HCT116 (cell line): ENCODE measurements at regions not wholly inside any gene's neighbourhood (a gene's known extent, or its start where the extent isn't known, plus 50 kb on each side); places are given as distances from the start of the nearest gene placed in this dataset.
"Not testable (repeated sequence)": the region's sequence is repeated elsewhere in the genome, so short reads cannot be mapped to it uniquely, and the experiment has no call there.

ENCODE experiments used
- ATAC-seq: fragments of 200-7000 bp; cut with Tn5 transposase; 2 replicates; pipeline ENCODE4 v1.9.1; 2020; ENCODE audit warnings: mild to moderate bottlenecking, moderate library complexity
- BruUV-seq: library from RNA; stranded (reverse); fragments of 400-500 nt; replicated peaks from 2 replicates; lab custom pipeline; 2021; lab: Mats Ljungman, UMichigan
- CTCF ChIA-PET: fragments of 300-600 bp; sonication (Branson Sonifier 250); formaldehyde crosslinking; loops from one replicate; lab custom pipeline; 2021; ENCODE audit warnings: antibody characterized with exemption; lab: Charles Lee
- POLR2A ChIA-PET: fragments of 300-600, 350-600 bp; sonication (Branson Sonifier 250); formaldehyde crosslinking; loops from one replicate; lab custom pipeline; 2021; ENCODE audit warnings: antibody characterized with exemption; lab: Charles Lee
- RAD21 ChIA-PET, 2 experiments: fragments of 300-600 bp; sonication (Branson Sonifier 250); formaldehyde crosslinking; loops; one replicate each; lab custom pipeline; 2023; ENCODE audit warnings: low total read pairs in 2 of 2; ENCODE audit not compliant: uncharacterized antibody in 2 of 2, unreplicated experiment in 2 of 2, low non-redundant PET in 1 of 2; lab: Charles Lee
- DNase-seq: peaks from one replicate; pipeline ENCODE4 v3.0.0-alpha.2; 2010; ENCODE audit warnings: low read depth, low spot score
- H2AFZ ChIP-seq: fragments of 200-600 bp; shearing (Covaris generic), sonication (generic); 2 replicates; pipeline ENCODE4 v1.6.1; 2017; ENCODE audit warnings: low read depth, mixed run types, mixed read lengths, antibody characterized with exemption, low read length; ENCODE audit not compliant: poor library complexity, severe bottlenecking
- H3K27ac ChIP-seq: 2 replicates; pipeline ENCODE4 v1.5.1; 2012; ENCODE audit warnings: low read depth, low read length
- H3K27me3 ChIP-seq: fragments of 200-600 bp; sonication (generic); 2 replicates; pipeline ENCODE4 v1.6.1; 2016; ENCODE audit warnings: mixed run types, low read length, mixed read lengths; ENCODE audit not compliant: insufficient read depth
- H3K36me3 ChIP-seq, 2 experiments: fragments of 200-500 bp in 1 of 2; fragments of 200-600 bp in 1 of 2; sonication (Bioruptor generic) in 1 of 2; sonication (generic) in 1 of 2; 2 replicates each; pipeline versions ENCODE4 v1.5.1 to v1.6.1; 2014 to 2016; ENCODE audit warnings: low read length in 2 of 2, inconsistent platforms in 1 of 2, mixed read lengths in 1 of 2, mixed run types in 1 of 2; ENCODE audit not compliant: insufficient read depth in 2 of 2, control insufficient read depth in 1 of 2
- H3K4me1 ChIP-seq, 2 experiments: fragments of 200-600 bp in 1 of 2; sonication (generic) in 1 of 2; 2 replicates each; pipeline versions ENCODE4 v1.5.1 to v1.6.1; 2012 to 2017; ENCODE audit warnings: low read length in 2 of 2, inconsistent platforms in 1 of 2, mild to moderate bottlenecking in 1 of 2, mixed read lengths in 1 of 2, mixed run types in 1 of 2, moderate library complexity in 1 of 2; ENCODE audit not compliant: insufficient read depth in 2 of 2, control insufficient read depth in 1 of 2
- H3K4me2 ChIP-seq: fragments of 200-600 bp; sonication (generic); 2 replicates; pipeline ENCODE4 v1.6.1; 2017; ENCODE audit warnings: mixed run types, low read length, mixed read lengths
- H3K4me3 ChIP-seq, 2 experiments: fragments of 200-600 bp in 1 of 2; sonication (generic) in 1 of 2; replicated peaks in 1 of 2; 2 replicates each; pipeline ENCODE4 v1.5.1; 2011 to 2016; ENCODE audit warnings: low read length in 2 of 2, control low read depth in 1 of 2, low read depth in 1 of 2, mild to moderate bottlenecking in 1 of 2, mixed read lengths in 1 of 2, mixed run types in 1 of 2
- H3K79me2 ChIP-seq: fragments of 200-600 bp; sonication (generic); 2 replicates; pipeline ENCODE4 v1.6.1; 2017; ENCODE audit warnings: mild to moderate bottlenecking, mixed run types, low read length, moderate library complexity, mixed read lengths; ENCODE audit not compliant: insufficient read depth
- H3K9ac ChIP-seq: fragments of 200-600 bp; sonication (generic); 2 replicates; pipeline ENCODE4 v1.6.1; 2016; ENCODE audit warnings: low read length, mixed read lengths
- H3K9me2 ChIP-seq: fragments of 200-600 bp; sonication (generic), shearing (Covaris generic); 2 replicates; pipeline ENCODE4 v1.6.1; 2017; ENCODE audit warnings: mixed run types, mild to moderate bottlenecking, moderate library complexity; ENCODE audit not compliant: insufficient read depth
- H3K9me3 ChIP-seq, 2 experiments: fragments of 200-500 bp in 1 of 2; fragments of 200-600 bp in 1 of 2; sonication (Bioruptor generic) in 1 of 2; sonication (generic) in 1 of 2; 2 replicates each; pipeline ENCODE4 v1.6.1; 2014 to 2017; ENCODE audit warnings: low read length in 2 of 2, mixed read lengths in 2 of 2, inconsistent platforms in 1 of 2, low read depth in 1 of 2, mild to moderate bottlenecking in 1 of 2, mixed run types in 1 of 2, moderate library complexity in 1 of 2; ENCODE audit not compliant: control insufficient read depth in 1 of 2, insufficient read depth in 1 of 2
- H4K20me1 ChIP-seq: fragments of 200-600 bp; sonication (generic), shearing (Covaris generic); 2 replicates; pipeline ENCODE4 v1.6.1; 2017; ENCODE audit warnings: mixed run types, mild to moderate bottlenecking, moderate library complexity; ENCODE audit not compliant: insufficient read depth
- CBX3 ChIP-seq: IDR thresholded peaks from 2 replicates; pipeline ENCODE4 v1.6.1; 2012; ENCODE audit warnings: low read depth
- CEBPB ChIP-seq: IDR thresholded peaks from 2 replicates; pipeline ENCODE4 v1.6.1; 2012; ENCODE audit warnings: low read depth
- POLR2A ChIP-seq: IDR thresholded peaks from 2 replicates; pipeline ENCODE4 v1.7.0; 2011; ENCODE audit warnings: borderline replicate concordance; ENCODE audit not compliant: insufficient read depth, insufficient read length; ENCODE audit errors: extremely low read depth
- RAD21 ChIP-seq: IDR thresholded peaks from 2 replicates; pipeline ENCODE4 v1.6.1; 2012; ENCODE audit warnings: low read depth, mild to moderate bottlenecking
- ZFX ChIP-seq: fragments of 450-650 bp; IDR thresholded peaks from 2 replicates; pipeline ENCODE4 v1.6.1; 2017
- intact Hi-C: fragments of 100-400 bp; cut with micrococcal nuclease; formaldehyde crosslinking; loops from 2 replicates; pipeline ENCODE4 v1.10.0; 2022
- TF ChIP-seq, protein P1 (sequence below): IDR thresholded peaks from 2 replicates; pipeline ENCODE4 v1.6.1; 2011; ENCODE audit warnings: mild to moderate bottlenecking, low read length, moderate library complexity; ENCODE audit not compliant: insufficient replicate concordance; ENCODE audit errors: extremely low read depth

DNA sequence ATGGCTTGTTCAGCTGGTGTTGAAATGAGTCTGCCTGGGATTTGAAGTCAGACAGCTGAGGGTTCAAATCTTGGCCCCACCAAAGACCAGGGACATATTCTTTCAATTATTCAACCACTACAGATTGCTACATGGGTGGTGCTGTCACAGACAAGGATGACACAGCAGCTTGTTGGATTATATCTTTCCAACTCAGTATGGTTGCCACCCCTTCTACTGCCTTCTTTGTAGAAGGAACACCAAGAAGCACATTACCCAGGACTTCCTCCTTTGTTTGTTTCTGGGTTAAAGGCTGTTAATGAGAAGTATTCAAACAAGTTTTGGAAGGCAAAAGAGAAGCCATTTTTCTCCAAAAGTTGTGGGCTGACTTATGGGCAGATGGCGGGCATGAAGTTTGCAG lies 78.6 kb downstream of the COPRS start (continued):
- TF ChIP-seq, protein P1, sequence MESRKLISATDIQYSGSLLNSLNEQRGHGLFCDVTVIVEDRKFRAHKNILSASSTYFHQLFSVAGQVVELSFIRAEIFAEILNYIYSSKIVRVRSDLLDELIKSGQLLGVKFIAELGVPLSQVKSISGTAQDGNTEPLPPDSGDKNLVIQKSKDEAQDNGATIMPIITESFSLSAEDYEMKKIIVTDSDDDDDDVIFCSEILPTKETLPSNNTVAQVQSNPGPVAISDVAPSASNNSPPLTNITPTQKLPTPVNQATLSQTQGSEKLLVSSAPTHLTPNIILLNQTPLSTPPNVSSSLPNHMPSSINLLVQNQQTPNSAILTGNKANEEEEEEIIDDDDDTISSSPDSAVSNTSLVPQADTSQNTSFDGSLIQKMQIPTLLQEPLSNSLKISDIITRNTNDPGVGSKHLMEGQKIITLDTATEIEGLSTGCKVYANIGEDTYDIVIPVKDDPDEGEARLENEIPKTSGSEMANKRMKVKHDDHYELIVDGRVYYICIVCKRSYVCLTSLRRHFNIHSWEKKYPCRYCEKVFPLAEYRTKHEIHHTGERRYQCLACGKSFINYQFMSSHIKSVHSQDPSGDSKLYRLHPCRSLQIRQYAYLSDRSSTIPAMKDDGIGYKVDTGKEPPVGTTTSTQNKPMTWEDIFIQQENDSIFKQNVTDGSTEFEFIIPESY: no peak
- TF ChIP-seq RAD21 (no peak), CBX3 (no peak)

DNA sequence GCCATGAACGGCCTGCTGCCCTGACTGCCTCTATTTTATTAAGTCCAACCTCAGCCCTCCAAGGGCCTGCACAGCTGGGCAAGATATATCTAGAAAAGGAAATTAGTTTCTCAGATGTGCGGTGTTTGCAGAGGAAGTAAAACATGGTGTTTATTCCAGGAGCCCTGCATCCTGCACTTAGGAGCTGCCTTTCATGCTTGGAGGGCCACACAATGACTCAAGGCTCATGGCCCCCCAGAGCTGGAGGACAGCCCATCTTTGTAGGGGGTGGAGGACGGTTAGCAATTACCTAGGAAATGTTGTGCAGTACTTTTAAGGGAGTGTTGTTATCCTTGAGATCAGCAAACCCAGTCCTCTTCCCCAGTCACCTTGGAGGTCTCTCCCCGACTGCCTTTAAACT lies 80.5 kb downstream of the COPRS start:
- ChIA-PET POLR2A (no interaction called here), RAD21 (no interaction called here)
- H3K9me2 ChIP-seq: no peaks in the 10 kb centered on the region
- H3K27ac ChIP-seq: no peak overlapping the region
- H3K4me3 ChIP-seq: no peak overlapping the region
- no peak overlapping the region for H2AFZ ChIP-seq
- no peak overlapping the region for H3K4me2 ChIP-seq
- H3K27me3 ChIP-seq: no peaks in the 10 kb centered on the region
- H3K9ac ChIP-seq: no peak overlapping the region
- ATAC-seq (no peak), DNase-seq (no peak)
- BruUV-seq: no TSS peak
- intact Hi-C loops: no loop called here
- H4K20me1 ChIP-seq: no peaks in the 10 kb centered on the region
- no peaks in the 10 kb centered on the region for H3K79me2 ChIP-seq
- TF ChIP-seq ZFX (no peak), CEBPB (no peak), POLR2A (no peak)
- TF ChIP-seq, all 23 proteins: peak for 0
- Histone ChIP-seq H3K9me3 (no peaks in the 10 kb centered on the region), H3K36me3 (no peaks in the 10 kb centered on the region), H3K4me1 (no peaks in the 10 kb centered on the region)
- CTCF ChIA-PET: no interaction called here

GRCh38 chr17:31771328-31771727 lies 87.7 kb downstream of the COPRS start:
- H2AFZ ChIP-seq, DNase-seq, H4K20me1 ChIP-seq, BruUV-seq, H3K27me3 ChIP-seq, H3K9me3 ChIP-seq, H3K27ac ChIP-seq, H3K79me2 ChIP-seq, H3K9ac ChIP-seq, H3K36me3 ChIP-seq, POLR2A ChIA-PET, H3K4me2 ChIP-seq, ATAC-seq, H3K9me2 ChIP-seq, intact Hi-C loops, RAD21 ChIA-PET, H3K4me3 ChIP-seq, H3K4me1 ChIP-seq, CTCF ChIA-PET: not testable (repeated sequence)

- H3K4me3 ChIP-seq, CTCF ChIA-PET, RAD21 ChIA-PET, H3K27me3 ChIP-seq, H3K9me2 ChIP-seq, BruUV-seq, H3K27ac ChIP-seq, H3K9ac ChIP-seq, ATAC-seq, intact Hi-C loops, H3K4me1 ChIP-seq, H3K4me2 ChIP-seq, H3K9me3 ChIP-seq, H3K36me3 ChIP-seq, POLR2A ChIA-PET, DNase-seq, H2AFZ ChIP-seq, H3K79me2 ChIP-seq, H4K20me1 ChIP-seq: not testable (repeated sequence)
Measured at GRCh38 chr17:31770501-31770900, 88.5 kb downstream of the COPRS start.
